Ovary (tissue), 3 donors: ENCODE measurements at regions not wholly inside any gene's neighbourhood (a gene's known extent, or its start where the extent isn't known, plus 50 kb on each side); places are given as distances from the start of the nearest gene placed in this dataset.

Experiments
- CTCF ChIP-seq, 3 donors: fragments of 450-650 bp in 2 of 3; fragments of 200-600 bp in 1 of 3; IDR thresholded peaks; one replicate each; pipeline versions ENCODE4 v1.5.1 to v1.8.0; 2016 to 2022; ENCODE audit warnings: antibody characterized with exemption in 3 of 3, mild to moderate bottlenecking in 1 of 3
- EP300 ChIP-seq: sonication (generic); formaldehyde crosslinking; IDR thresholded peaks from one replicate; pipeline ENCODE4 v1.6.1; 2017; ENCODE audit warnings: antibody characterized with exemption
- POLR2A ChIP-seq: fragments of 450-650 bp; IDR thresholded peaks from one replicate; pipeline ENCODE4 v1.6.1; 2017; ENCODE audit warnings: antibody characterized with exemption, mild to moderate bottlenecking, moderate library complexity
- donor health status: DM: no; HTN: no; CAD: no.

- TF ChIP-seq CTCF (IDR thresholded peaks at IDR 0.05): no peak
- no peak for TF ChIP-seq POLR2A
- TF ChIP-seq EP300: no peak
Measured at GRCh38 chr1:232468249-232468648, 161.7 kb downstream of the SIPA1L2 start.
